ENCODE measurements at regions not wholly inside any gene's neighbourhood (a gene's known extent, or its start where the extent isn't known, plus 50 kb on each side); places are given as distances from the start of the nearest gene placed in this dataset.

DNA sequence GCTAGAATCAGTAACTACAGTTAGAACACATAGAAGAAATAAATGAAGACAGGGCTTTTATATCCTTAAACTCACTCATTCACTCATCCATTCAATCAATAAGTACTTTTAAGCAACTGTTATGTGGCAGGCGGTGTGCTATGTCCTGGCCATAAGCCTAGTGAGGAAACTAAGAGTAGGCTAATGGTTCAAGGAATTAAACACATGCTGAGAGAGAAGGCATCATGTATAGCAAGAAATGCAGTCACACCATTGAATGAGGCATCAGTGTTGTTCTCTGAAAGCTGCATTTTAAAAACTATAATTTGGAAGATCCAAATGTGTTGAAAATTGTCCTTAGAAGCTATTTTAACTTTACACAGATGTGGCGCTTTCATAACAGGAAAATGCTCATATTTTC lies 86.5 kb upstream of the DTNA start:
- TF ChIP-seq, protein P1, sequence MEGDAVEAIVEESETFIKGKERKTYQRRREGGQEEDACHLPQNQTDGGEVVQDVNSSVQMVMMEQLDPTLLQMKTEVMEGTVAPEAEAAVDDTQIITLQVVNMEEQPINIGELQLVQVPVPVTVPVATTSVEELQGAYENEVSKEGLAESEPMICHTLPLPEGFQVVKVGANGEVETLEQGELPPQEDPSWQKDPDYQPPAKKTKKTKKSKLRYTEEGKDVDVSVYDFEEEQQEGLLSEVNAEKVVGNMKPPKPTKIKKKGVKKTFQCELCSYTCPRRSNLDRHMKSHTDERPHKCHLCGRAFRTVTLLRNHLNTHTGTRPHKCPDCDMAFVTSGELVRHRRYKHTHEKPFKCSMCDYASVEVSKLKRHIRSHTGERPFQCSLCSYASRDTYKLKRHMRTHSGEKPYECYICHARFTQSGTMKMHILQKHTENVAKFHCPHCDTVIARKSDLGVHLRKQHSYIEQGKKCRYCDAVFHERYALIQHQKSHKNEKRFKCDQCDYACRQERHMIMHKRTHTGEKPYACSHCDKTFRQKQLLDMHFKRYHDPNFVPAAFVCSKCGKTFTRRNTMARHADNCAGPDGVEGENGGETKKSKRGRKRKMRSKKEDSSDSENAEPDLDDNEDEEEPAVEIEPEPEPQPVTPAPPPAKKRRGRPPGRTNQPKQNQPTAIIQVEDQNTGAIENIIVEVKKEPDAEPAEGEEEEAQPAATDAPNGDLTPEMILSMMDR (IDR thresholded peaks at IDR 0.05; ENCODE audit: insufficient read depth, low read depth, low read length): no peak
- no peak overlapping the region for H3K4me3 ChIP-seq (ENCODE audit: low read depth, low read length)
- no peak for DNase-seq (ENCODE audit: low read depth)

DNA sequence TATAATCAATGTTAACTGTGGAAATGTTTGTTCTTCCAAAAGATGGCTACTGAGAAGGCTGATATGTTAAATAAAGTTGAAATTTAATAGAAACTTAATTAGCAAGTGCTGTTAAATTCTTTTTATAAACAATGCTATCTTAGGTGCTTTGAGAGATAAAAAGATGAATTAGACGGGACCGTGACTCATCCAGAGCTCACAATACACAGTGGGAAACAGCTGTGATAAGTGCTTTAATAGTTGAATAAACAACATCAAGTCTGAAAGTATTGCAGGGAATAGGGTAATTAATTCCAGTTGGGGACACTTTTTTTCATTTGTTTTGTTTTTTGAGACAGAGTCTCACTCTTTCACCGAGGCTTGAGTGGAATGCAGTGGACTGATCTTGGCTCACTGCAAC lies 85.5 kb upstream of the DTNA start:
- no peak overlapping the region for H3K4me3 ChIP-seq (ENCODE audit: low read depth, low read length)
- peak; percentile 48 for DNase-seq (ENCODE audit: low read depth)
- TF ChIP-seq, protein P1 (IDR thresholded peaks at IDR 0.05; ENCODE audit: insufficient read depth, low read depth, low read length): no peak

DNA sequence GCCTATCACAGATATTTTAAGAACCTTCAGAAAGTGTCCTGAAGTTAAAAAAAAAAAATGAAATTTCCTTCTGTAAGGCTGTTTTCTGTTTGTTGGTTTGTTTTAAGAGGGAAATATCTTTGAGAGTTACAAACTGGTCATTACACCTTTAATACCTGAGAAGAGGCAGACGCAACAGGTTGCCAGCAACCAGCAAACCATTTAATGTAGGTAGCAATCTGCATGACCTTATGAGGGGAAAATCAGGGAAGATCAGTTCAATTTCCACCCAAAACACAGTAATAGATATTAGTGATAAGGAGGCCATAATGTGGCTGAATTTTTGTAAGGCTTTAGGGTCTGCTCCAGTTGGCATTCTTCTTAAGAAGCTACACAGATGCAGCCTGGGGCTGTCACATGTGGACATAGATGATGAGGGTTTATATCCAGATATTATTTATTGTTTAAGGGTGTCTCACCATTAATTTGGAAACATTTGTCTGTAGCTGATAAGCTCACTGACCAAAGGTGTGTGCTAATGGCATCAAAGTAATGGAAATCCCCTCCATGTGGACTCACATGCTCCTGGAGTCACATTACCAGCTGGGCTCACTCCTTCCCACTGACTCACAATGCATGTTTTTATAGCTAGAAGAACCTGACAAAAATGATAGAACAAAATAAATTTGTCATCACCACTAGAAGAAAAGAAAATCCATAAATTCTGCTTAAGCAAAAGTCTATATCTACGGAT lies 83.5 kb upstream of the DTNA start:
- TF ChIP-seq, protein P1 (IDR thresholded peaks at IDR 0.05; ENCODE audit: insufficient read depth, low read depth, low read length): no peak
- DNase-seq (ENCODE audit: low read depth): peak; percentile 33

DNA sequence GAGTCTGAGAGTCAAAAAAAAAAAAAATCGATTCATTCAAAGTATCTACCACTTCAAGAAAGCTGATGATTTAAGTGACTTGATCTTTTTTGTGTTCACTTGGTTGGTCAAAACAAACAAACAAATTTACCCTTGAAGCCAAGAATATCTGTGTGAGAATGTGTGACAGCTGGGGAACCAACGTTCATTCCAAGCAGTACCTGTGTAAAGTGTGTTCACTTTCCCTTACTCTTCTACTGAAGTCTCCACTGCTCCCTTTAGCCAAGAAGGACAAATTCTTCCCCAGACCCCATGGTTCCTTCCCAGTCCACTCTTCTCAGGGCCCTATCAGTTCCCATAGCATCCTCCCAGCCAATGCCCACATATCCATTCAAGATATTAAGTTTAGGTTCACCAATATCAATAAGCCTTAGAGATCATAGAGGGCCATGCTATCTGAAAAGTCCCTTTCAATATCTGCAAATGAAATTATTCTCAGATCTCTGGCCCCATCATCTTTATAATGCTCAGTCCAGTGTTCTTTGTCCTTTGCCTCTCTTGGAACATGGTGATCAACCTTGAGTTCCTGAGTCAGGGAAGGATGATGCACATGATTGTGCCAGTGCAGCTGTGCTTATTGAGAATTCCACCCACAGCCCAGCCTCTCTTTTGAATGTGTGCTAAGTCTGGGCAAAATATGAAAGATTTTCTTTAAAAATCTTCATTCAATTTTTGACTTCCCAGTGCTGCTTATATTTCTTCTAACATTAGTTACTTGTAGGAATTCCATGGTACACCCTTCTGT lies 82.8 kb upstream of the DTNA start:
- TF ChIP-seq, protein P1 (IDR thresholded peaks at IDR 0.05; ENCODE audit: insufficient read depth, low read depth, low read length): no peak
- no peak overlapping the region for H3K4me3 ChIP-seq (ENCODE audit: low read depth, low read length)
- no peak for DNase-seq (ENCODE audit: low read depth)

More for the DNA sequence above, 83.5 kb upstream of the DTNA start:
- no peak overlapping the region for H3K4me3 ChIP-seq (ENCODE audit: low read depth, low read length)

DNA sequence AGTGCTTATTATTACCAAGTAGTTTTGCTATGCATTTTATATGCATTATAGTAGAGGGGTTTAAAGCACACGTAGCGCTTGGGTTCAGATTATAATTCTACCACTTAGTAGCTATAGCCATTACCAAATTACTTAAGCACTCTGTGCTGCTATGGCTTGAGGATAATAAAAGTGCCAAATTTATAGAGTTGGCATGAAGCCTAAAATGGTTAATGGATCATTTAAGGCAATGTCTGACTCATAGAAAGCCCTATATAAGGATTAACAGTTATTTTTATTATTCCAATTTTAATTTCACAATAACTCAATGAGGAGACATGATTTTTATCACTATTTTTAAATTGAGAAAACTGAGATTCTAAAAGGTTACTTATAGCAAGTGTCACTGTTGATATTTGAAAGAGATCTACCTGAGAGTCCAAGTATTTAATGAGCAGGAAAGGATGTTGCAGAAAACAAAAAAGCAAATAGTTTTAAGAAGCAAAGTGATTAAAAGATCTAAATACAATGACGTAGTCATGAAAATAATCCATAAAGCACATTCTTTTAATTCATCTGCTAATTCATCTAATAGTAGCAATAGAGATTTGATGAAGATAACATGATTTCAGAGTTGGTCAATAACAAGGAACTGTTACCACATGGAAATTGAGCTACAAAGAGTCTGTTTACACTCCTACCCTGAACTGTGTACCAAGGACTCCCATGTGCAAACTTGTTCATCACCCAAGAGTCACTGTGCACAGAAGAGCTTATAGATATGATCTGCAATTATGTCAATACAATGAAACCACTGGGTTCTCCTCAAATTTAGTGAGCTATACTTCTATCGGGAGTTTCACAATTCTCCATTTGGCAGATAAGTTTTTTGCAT lies 78.8 kb upstream of the DTNA start:
- DNase-seq (ENCODE audit: low read depth): no peak
- TF ChIP-seq, protein P1 (IDR thresholded peaks at IDR 0.05; ENCODE audit: insufficient read depth, low read depth, low read length): no peak
- no peak overlapping the region for H3K4me3 ChIP-seq (ENCODE audit: low read depth, low read length)

DNA sequence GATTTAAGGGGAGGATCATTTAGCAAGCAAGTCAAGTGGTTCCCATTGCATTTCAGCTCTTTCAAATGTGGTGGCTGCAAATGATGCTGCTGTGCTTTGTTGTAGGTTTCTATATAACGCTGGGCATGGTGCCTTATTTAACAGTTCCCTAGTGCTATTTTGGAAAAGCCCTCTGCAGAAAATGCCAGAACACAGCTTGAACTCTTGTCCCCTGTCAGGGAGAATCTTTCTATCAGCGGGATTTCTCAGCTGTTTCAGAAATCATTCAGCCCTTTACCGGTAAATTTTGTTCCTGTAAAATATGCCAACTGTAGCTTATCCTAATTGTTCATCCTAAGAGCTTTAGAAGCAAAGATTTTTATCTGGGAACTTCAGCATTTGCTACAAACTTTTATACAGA lies 77.8 kb upstream of the DTNA start:
- DNase-seq (ENCODE audit: low read depth): no peak
- TF ChIP-seq, protein P1 (IDR thresholded peaks at IDR 0.05; ENCODE audit: insufficient read depth, low read depth, low read length): no peak
- H3K4me3 ChIP-seq (ENCODE audit: low read depth, low read length): no peak overlapping the region
